ENCODE measurements at regions not wholly inside any gene's neighbourhood (a gene's known extent, or its start where the extent isn't known, plus 50 kb on each side); places are given as distances from the start of the nearest gene placed in this dataset.

DNA sequence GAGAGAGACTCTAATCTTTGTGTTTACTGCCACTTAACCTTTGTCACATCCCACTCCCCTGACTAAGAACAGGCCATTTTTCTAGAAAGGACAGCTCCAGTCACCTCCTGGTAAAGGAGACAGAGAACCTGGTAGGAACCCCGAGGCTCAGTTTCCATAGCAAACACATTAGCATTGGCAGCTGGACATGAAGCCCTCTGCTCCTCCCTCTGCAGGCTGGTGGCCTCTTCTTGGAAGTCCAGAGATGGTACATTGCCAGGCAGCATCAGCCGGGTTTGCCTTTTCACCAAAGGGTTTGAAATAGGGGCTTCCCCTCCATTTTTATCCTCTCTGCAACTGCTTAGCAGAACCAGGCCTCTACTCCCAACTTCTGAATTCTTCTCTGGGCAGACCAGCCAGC is 213.4 kb upstream of the SEMA6D start:
- no peak for DNase-seq

DNA sequence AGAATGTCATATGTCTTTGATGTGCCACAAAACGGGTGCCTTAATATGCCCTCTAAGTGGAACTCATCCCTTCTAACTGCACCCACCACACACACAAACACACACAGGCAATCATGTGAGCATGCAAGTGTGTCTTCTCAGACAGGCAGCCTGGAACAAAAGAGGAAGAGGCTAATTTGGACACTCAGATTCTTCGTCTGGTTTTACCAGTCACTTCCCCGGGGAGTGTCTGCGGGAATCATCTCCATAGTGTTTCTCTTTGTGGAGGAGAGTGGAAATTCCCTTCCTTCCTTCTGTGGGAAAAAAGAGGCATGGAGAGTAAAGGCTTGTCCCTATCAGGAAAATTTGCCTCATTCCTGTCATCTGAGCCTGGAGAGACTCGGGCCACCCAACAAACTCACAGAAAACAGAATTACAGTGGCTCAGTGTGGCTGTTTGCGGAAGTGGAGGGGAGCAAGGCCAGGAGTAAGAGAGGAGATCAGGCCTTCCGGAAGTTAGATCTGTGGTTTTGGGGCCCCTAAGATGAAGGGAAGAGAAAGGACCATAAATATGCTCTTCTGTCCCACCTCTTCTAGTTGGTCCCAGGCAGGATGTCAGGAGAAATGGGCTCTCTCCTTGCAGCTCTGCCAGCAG is 212.6 kb upstream of the SEMA6D start:
- no peak for DNase-seq

DNA sequence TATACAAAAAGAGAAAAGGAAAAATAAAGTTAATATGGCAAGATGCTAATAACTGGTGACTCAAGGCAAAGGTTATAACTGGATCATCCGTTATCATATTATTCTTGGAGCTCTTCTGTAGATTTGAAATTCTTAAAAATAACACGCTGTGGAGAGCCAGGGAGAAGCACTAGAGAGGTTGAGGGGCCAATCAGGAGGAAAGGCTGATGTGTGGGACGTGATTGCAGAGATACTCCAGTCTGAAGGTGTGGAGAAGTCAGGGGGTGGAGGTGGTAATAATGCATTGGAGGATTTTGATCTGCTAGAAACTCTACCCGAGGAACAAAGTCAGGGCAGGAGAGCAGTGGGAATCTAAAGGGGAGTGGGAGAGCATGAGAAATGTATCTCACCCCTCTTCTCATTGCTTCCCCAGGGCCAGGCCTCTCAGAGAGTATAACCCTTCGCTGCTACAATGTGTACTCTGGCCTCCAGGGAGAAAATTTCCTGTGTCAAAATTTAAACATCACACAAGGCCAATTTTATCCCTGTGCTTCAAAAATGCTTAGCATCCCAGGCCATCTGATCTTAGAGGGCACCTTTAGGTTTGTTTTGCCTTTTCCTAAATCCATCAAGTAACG is 211.5 kb upstream of the SEMA6D start:
- no peak for DNase-seq

DNA sequence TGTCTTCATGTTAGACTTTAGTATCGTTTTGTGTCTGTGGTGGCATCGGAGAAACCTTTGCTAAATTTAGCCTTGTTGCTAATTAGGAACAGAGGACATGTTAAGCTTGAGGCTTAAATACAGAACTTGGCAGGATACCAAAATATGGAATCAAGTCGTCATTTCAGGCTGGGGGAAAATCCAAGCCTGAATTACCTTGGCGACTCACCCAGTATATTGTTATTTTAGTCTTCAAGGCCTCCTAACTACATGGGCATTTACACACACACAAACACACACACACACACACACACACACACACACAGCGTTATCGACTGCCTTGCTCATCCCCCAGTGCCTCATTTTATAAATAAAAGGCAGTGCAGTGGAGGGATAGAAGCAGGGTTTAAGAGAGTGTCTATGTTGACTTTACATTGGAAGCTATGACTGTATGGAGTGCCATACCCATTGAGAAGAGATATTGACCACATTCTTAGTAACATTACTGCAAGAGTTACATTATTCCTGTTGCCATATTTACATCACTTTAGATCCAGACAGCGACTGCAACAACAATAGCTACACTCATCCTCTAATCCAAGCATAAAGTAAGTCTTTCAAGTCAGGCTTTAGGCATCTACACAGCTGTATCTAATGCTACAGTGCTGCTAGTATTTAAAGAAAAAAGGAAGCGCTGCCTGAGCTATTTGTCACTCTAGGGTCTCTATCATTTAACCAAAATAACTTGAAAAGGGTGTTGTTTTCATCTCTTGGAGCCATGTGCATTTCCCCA is 210.8 kb upstream of the SEMA6D start:
- no peak for DNase-seq

DNA sequence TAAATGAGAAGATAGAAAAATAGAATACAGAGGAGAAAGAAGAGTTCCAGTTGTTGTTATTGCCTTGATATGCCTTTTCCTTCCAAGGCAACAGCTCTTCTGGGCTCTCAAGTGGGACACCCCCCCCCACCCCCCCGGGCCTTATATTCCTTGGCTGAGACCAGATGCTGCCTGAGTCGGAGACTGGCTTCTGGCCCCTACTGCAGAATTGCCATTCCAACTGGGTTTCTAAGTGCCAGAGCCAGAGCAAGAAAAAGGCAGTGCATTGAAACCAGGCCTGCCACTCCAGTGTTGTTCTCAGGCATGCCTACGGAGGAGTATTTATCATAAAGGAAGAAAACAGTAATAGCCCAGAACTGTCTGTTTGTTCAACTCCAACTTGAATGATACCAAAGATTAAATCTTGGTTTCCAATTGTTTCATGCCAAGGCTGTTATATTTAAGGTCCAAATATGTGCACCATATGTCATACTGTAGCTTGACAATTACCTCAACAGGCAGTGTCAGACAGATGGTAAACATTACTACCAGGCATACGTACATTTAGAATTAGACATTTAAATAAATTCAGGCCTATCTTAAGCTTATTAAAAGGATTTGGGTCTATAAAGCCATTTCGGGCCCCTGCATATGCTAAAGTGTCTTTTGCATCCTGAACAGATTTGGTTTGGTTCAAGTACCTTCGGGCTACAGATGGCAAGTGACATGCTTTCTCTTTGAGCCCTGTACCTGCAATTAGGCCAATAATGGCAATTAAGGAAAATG is 209.9 kb upstream of the SEMA6D start:
- DNase-seq: no peak

DNA sequence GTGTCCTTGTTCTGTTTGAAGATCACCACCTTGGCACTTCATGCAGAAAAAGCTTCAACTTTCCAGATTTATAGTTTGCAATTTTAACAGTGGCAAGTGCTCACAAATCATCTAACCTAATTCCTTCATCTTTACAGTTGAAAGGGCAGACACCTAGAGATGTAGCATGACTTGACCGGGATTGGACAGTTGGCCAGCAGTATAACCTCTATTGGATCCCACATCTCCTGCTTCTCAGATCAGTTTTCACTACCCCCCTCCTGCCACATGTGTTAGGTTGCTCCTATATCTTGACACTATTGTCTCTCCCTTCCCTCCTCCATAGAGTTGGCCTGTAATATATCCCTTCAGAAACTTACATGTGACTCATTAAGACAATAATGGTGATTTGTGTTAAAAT is 206.0 kb upstream of the SEMA6D start:
- DNase-seq: no peak

DNA sequence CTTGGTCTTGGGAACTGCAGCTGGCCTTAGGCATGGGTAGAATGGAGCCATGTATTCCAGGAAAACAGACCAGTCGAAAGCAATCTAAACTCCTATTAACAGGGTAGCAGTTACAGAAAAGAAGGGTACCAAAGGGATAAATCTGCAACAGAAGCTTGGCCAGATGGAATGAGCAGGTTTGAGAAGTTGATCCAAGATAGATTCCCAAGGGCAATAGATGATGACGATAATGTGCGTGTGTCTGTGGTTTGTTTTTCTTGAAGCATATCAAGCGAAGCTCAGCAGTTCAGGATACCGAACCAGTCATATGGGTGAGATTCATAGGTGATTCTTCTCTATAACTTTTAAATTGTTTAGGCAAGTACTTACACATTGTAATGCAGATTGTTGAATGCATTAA is 203.8 kb upstream of the SEMA6D start:
- DNase-seq: no peak

DNA sequence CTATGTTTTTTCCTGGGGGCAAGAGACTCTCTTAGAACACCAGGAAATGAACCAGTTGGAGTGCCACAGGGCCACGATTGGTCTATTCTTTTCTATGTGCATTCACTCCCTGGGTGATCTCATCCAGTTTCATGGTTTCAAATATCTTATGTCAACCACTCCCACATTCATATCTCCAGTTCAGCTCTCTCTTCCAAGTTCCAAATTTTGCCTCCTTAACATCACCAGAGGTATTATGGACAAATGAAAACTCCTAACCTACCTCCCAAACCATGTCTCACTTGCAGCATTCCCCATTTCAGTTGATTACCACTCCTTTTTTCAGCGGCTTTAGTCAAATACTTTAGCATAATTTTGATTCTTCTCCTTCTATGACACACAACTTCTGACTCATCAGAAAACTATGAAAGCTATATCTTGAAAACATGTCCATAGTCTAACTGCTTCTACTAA is 203.1 kb upstream of the SEMA6D start:
- DNase-seq: no peak

DNA sequence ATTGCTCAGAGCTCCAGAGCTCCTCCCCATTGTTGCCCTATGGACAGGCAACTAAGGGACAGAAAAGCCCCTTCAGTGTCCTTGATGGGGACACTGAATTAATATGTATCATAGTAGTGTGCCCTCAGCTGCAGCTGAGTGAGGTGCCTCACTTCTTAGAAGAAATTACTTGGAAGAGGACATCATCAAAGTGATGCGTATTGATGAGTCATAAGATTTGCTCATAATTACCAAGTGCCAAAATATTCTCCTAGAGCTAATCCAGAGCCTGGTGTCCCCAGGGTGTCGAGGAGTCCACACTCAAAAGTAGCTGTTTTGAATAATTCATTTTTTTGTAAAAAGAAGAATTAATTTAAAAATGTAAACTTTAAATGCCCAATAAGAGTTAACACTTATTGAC is 200.7 kb upstream of the SEMA6D start:
- DNase-seq: no peak

DNA sequence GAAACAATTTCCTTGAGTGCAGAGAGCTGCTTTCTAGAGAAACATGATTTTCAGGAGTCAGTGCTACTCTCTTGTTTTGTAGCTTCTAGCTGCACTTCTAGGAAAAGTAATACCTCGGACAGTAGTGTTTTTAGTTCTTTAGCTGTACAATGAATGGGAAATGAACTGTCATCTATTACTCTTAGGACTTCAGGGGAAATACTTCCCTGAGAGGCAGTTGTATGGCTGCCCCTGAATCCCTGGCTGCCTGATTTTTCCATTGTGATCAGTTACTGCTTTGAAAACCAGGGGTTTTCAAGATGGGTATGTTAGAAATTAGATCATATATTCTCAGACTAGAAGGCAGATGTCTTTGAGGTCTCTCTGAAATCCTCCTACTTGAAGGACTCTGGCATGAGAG is 200.3 kb upstream of the SEMA6D start:
- DNase-seq: no peak

DNA sequence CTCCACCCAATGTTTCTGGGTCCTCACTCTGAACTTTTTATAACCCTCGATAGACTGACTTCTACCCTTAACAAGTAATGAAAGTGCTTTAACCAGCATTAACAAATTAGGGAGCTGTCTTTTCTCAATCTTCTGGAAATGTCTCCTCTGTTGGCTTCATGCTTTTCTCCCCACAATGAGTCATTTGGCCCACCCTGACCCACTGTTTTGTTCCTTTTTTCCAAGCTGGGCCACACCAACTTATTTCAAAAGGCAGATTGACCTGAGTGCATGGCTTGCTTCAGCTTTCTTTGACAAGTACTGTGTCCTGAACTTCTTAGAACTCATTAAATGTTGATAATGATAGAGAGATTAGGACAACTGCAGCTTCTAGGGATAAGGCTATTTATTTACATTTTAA is 199.6 kb upstream of the SEMA6D start:
- no peak for DNase-seq

DNA sequence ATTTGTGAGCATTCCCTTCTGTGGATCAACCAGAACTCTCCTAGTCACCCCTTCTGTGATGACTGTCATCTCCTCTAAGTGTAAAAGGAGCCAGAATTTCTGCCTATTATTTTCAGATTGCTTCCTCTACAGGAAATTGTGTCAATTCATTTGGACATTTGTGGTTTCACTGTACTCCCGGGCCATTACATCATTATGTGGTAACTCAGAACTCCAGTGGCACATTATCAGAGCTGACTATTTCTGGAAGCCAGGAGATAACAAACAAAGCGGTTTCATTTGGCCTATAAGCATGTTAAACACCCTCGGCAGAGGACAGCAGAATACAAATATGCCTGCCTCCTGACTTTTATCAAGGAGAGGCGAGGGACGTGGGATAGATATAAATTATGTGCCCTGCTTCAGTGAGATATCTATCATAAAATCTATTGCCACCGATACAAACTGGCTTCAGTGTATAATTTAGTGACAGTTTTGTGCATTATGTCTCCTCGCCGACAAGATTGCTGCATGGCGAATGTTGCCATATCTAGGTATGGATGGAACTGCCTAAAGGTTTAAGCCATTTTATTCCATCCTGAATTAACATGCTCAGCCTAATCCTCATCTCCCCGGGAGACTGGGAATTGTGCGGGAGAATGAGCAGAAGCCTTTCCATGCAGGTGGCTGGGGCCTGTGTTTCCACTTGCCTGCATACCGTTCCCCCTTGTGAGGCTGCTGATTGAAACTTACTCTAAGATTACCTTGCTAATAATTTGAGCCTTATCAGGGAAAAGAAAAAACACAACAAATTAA is 193.4 kb upstream of the SEMA6D start:
- DNase-seq: no peak

DNA sequence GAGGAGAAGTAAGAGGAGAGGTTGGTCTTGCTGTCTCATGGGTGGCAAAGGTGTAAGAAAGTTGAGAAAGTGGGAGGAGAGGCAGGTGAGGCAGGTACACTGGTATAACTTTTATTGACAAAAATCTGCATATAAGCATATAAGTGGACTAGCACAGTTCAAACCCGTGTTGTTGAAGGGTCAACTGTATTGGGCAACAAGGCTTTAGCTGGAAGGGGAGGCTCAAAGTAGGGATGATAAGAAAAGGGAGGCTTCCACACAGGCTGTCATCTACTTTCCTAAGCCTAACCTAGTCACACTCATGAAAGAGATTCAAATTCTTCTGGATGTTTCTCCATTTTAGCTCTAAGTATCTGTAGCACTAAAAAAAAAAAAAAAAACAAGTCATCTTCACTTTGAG is 188.1 kb upstream of the SEMA6D start:
- DNase-seq: no peak

DNA sequence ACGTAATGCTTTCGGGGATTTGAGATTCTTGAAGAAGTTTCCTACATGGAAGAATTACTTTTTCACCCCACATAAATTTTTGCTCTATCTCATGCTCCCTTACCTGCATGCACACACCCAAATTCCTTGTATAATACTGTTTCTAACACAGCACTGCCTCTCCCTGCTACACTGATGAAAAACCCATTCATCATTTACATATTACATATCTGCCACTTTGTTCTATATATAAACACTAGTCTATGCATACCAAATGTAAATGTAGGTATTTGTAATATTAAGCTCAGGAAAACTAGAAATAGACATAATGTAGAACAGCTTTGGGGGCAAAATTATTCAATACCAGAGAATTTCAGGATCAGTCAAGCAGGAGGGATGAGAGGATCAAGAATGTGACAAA is 182.6 kb upstream of the SEMA6D start:
- DNase-seq: no peak

DNA sequence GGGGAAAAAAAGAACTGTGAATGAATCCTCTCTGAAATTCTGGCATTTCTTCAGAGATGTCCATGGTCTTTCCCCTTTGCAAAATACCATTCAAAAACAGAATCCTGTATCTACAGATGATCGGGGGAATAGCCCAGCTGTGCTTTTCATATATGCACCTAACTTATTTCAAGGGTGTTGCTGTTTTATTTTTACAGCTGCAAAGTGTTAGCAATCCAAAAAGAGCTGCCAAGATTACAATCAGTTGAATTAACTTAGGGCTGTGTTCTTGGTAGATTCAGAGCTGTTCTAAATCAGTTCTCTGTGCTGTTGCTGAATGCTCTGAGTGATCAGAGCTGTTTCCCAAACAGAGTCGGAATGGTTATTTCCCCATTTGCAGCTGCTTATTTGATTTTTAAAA is 175.7 kb upstream of the SEMA6D start:
- DNase-seq: no peak

DNA sequence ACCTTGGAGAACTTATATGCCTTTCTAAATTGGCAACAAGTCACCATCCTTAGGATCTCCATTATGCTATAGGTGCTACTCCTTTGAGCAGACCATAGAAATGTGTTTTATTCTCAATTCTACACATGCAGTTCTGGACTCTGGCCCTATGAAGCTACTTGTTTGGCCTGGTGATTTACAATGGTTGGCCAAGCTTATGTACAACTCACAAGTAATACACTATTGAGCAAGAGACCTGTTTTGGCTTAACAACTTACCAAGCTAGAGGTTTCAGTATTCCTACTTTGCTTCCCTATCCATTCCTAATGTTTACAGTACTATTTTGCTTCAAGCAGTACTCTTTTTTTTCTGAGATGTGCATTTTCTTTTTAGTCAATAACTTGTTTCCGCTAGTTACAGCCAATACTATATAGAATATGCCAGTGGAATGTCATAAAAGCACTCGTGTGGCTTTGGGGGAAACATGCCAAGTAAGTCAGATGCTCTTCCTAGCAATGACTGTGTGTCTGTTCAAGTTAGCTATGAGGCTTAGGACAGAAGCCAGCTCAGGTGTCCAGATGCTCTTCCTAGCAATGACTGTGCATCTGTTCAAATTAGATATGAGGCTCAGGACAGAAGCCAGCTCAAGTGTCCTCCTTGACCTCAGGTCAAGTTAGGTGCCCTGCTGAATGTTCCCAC is 174.9 kb upstream of the SEMA6D start:
- DNase-seq: no peak

DNA sequence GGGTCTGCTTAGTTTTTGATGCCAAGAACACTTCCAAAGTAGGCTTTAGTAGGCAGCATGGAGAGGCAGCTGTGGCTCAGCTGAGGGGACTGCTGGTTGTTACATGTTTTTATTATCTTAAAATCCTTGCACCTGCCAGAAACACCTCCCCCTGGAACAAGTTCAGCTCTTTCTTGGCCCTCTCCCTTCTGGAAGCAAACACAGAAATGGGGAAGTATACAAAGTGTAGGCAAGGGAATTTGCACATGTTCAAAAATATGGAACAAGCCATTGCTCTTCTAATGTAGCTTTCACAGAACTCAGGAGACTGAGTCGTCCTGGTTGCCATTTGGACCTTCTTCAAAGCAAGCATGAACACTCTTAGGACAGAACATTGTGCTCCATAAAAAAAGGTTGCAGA is 169.1 kb upstream of the SEMA6D start:
- DNase-seq: no peak

DNA sequence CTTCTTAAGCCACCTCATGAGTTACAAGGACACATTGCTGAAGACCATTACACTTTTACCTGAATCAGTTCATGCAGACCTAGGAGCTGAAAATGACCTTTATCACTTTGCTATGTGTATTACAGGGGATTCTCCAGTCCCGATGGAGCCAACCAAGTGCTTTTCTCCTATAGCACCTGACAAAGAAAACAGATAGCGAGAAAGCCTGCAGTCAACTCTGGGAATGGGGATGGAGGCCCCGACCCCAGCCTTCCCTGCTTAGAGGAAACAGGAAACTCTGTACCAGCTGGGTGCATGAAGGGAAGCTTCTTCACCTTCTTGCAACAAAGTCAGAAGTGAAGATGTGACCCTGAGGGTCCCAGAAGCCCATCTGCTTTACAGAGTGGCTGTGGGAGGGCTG is 168.3 kb upstream of the SEMA6D start:
- no peak for DNase-seq

DNA sequence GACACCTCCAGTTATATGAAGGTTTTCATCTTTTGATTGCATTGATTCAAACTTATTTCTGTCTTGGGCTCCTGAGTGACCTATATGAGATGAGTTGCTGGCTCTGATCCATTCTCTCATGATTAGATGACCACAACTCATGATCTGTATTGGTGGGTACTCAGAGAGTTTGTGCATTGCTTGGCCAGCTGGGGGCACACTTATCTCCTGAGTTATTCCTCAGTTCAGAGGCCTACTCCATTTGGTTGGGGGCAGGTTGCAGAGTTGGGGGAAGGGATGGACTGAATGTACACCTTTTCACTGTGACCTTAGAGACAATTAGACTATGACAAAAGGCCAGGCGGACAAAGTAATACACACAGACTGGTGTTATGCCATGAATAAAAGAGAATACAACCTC is 166.2 kb upstream of the SEMA6D start:
- DNase-seq: no peak

DNA sequence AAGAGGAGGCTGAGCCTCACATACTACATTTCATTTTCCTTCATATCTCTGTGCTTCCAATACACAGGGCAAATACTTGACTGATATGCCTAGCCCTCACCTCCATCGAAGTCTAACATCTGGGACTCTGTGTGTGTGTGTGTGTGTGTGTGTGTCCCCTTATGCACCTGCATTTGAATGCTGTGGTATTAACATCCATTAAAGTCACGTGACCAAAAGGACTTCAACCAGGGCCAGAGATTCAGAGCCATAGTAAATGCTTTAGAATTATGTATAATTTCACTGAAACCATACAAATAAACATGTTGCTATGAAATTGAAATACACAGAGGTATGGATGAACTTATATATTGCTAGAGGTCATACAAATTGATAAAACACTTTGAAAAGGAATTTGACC is 165.8 kb upstream of the SEMA6D start:
- no peak for DNase-seq

DNA sequence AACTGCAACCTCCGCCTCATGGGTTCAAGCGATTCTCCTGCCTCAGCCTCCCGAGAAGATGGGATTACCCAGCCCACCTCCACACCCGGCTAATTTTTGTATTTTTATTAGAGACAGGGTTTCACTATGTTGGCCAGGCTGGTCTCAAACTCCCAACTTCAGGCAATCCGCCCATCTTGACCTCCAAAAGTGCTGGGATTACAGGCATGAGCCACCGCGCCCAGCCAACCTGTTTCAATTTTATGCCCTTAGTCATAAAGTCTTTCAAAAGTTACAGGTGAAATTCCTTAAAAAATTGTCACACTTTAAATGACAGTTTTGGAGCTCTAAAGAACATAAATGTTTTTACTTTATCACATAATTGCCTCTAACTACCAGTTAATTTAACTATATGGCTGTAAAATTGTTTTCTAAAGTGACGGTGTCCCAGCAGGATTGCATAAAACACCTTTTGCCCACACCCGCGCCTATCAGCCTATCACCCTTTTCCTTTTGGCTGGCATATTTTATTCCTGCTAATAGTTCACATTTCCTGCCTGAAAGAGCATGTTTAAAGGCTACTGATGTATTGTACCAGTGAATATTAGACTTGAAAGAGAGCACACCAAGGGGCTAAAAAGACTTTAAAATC is 164.2 kb upstream of the SEMA6D start:
- no peak for DNase-seq

DNA sequence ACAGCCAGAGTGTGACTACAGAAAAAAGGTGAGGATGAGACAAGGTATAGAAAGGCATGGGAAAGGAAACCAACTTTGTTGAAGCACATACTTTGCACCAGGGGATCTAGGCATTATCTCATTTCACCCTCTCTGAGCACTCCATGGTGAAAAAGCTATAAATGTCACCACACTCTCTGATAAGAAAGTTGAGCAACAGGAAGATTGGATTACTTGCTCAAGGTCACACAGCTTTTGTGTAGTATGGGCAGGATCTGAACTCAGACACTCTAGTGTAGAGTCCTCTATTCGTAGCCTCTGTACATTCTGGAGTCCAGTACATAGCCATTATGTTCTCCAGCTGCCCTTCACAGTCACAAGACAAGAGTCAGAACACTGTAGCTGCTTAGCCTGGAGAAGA is 163.4 kb upstream of the SEMA6D start:
- DNase-seq: no peak
